B cell (primary cell): ENCODE measurements at regions not wholly inside any gene's neighbourhood (a gene's known extent, or its start where the extent isn't known, plus 50 kb on each side); places are given as distances from the start of the nearest gene placed in this dataset.

Source experiments
- ATAC-seq: fragments of 200-7000 bp; cut with Tn5 transposase; one replicate; pipeline ENCODE4 v1.10.0; 2021; ENCODE audit warnings: low read depth, mild to moderate bottlenecking, moderate number of reproducible peaks, moderate library complexity
- CTCF ChIA-PET: fragments of 350-600 bp; sonication (Branson Sonifier 250); formaldehyde crosslinking; loops from one replicate; lab custom pipeline; 2021; ENCODE audit warnings: antibody characterized with exemption, inconsistent platforms; lab: Charles Lee
- POLR2A ChIA-PET: fragments of 350-600 bp; sonication (Branson Sonifier 250); formaldehyde crosslinking; loops from one replicate; lab custom pipeline; 2021; ENCODE audit warnings: antibody characterized with exemption; lab: Charles Lee
- DNase-seq: peaks from one replicate; pipeline ENCODE4 v3.0.0; 2013
- H2AFZ ChIP-seq: 2 replicates; pipeline ENCODE4 v1.6.1; 2012; ENCODE audit warnings: mild to moderate bottlenecking, low read depth, low read length; ENCODE audit not compliant: insufficient read depth, poor library complexity, severe bottlenecking
- H3K27ac ChIP-seq, 2 donors: 1 replicate in 1 of 2; 2 replicates in 1 of 2; pipeline ENCODE4 v1.5.1; 2012 to 2013; ENCODE audit warnings: low read length in 2 of 2, mild to moderate bottlenecking in 2 of 2, moderate library complexity in 1 of 2
- H3K27me3 ChIP-seq, 4 experiments: fragments of 200-600 bp in 1 of 4; sonication (generic) in 1 of 4; replicated peaks in 1 of 4; 1 replicate in 2 of 4; 2 replicates in 2 of 4; pipeline versions ENCODE4 v1.6.1 to v1.7.0; 2013 to 2016; ENCODE audit warnings: low read length in 3 of 4, mild to moderate bottlenecking in 2 of 4, mixed read lengths in 1 of 4, moderate library complexity in 1 of 4; ENCODE audit not compliant: insufficient read depth in 4 of 4, control insufficient read depth in 3 of 4; ENCODE audit errors: control extremely low read depth in 1 of 4
- H3K36me3 ChIP-seq, 2 experiments: replicated peaks in 1 of 2; 1 replicate in 1 of 2; 2 replicates in 1 of 2; pipeline versions ENCODE4 v1.6.1 to v1.7.1; 2013; ENCODE audit warnings: low read length in 1 of 2; ENCODE audit not compliant: insufficient read depth in 2 of 2, control insufficient read depth in 1 of 2; ENCODE audit errors: control extremely low read depth in 1 of 2, extremely low read depth in 1 of 2
- H3K4me1 ChIP-seq, 2 donors: fragments of 200-600 bp in 1 of 2; sonication (generic) in 1 of 2; 1 replicate in 1 of 2; 2 replicates in 1 of 2; pipeline versions ENCODE4 v1.5.1 to v1.6.1; 2013 to 2017; ENCODE audit warnings: low read length in 2 of 2; ENCODE audit not compliant: control insufficient read depth in 2 of 2, insufficient read depth in 2 of 2
- H3K4me2 ChIP-seq: replicated peaks from 2 replicates; pipeline ENCODE3; 2012; ENCODE audit warnings: mild to moderate bottlenecking, low read depth, low read length; ENCODE audit not compliant: poor library complexity, severe bottlenecking
- H3K4me3 ChIP-seq, 5 experiments: fragments of 200-600 bp in 1 of 5; sonication (generic) in 1 of 5; 1 replicate in 3 of 5; 2 replicates in 2 of 5; pipeline versions ENCODE4 v1.5.1 to v1.7.0; 2011 to 2016; ENCODE audit warnings: low read length in 4 of 5, mild to moderate bottlenecking in 4 of 5, low read depth in 2 of 5, control low read depth in 1 of 5, moderate library complexity in 1 of 5; ENCODE audit not compliant: insufficient read depth in 1 of 5; ENCODE audit errors: control extremely low read depth in 1 of 5, extremely low read depth in 1 of 5
- H3K79me2 ChIP-seq: fragments of 200-600 bp; sonication (generic); one replicate; pipeline ENCODE4 v1.6.0; 2016; ENCODE audit warnings: low read length; ENCODE audit not compliant: control insufficient read depth, insufficient read depth
- H3K9ac ChIP-seq: fragments of 200-600 bp; sonication (generic); 2 replicates; pipeline ENCODE4 v1.6.1; 2017; ENCODE audit warnings: mild to moderate bottlenecking, low read length, moderate library complexity
- H3K9me3 ChIP-seq, 3 donors: one replicate each; pipeline versions ENCODE4 v1.6.1 to v1.7.1; 2013; ENCODE audit warnings: low read length in 2 of 3; ENCODE audit not compliant: control insufficient read depth in 2 of 3, insufficient read depth in 1 of 3; ENCODE audit errors: control extremely low read depth in 1 of 3
- H4K20me1 ChIP-seq: 2 replicates; pipeline ENCODE4 v1.6.0; 2012; ENCODE audit warnings: mild to moderate bottlenecking, low read length; ENCODE audit not compliant: insufficient read depth, control insufficient read depth, poor library complexity, severe bottlenecking
- H3K27ac Mint-ChIP-seq: one replicate; pipeline ENCODE4 v1.8.0; 2021; ENCODE audit warnings: mixed read lengths
- H3K27me3 Mint-ChIP-seq: one replicate; pipeline ENCODE4 v1.8.0; 2021; ENCODE audit warnings: mixed read lengths
- H3K4me1 Mint-ChIP-seq: one replicate; pipeline ENCODE4 v1.8.0; 2021; ENCODE audit warnings: mixed read lengths
- H3K4me3 Mint-ChIP-seq: one replicate; pipeline ENCODE4 v1.8.0; 2021; ENCODE audit warnings: mixed read lengths
- H3K9me3 Mint-ChIP-seq: one replicate; pipeline ENCODE4 v1.8.0; 2022; ENCODE audit warnings: mixed read lengths; ENCODE audit not compliant: insufficient read depth
- CTCF ChIP-seq: fragments of 200-600 bp; IDR thresholded peaks from one replicate; pipeline ENCODE4 v1.8.0; 2022; ENCODE audit warnings: antibody characterized with exemption, mild to moderate bottlenecking
- EZH2 ChIP-seq: IDR thresholded peaks from 2 replicates; pipeline ENCODE4 v1.6.1; 2012; ENCODE audit warnings: borderline replicate concordance, low read depth, mild to moderate bottlenecking, moderate library complexity, low read length; ENCODE audit not compliant: insufficient read depth, poor library complexity, severe bottlenecking
- WGBS: methylation state at CpG from one replicate; pipeline ENCODE4 v1.1.5; 2013; ENCODE audit warnings: missing lambda C conversion rate; ENCODE audit not compliant: insufficient coverage; 5-methylcytosine and 5-hydroxymethylcytosine counted together
- intact Hi-C: fragments of 100-400 bp; cut with micrococcal nuclease; formaldehyde crosslinking; loops from one replicate; pipeline ENCODE4 v1.10.0; 2022

- no peaks in the 10 kb centered on the region for H3K27me3 Mint-ChIP-seq
- CTCF ChIA-PET = interaction anchor here (0.7 kb wide), 1 partner anchor 23 kb away, joined by 4 read pairs; no protein-coding TSS in a partner anchor
- no CpG with 5 or more reads among the region's 1 CpG for WGBS
- POLR2A ChIA-PET = no interaction called here
- no peak overlapping the region for H3K27ac Mint-ChIP-seq
- no peaks in the 10 kb centered on the region for H3K79me2 ChIP-seq
- no peaks in the 10 kb centered on the region for H3K36me3 ChIP-seq
- H3K4me1 Mint-ChIP-seq = no peaks in the 10 kb centered on the region
- H3K27ac ChIP-seq = no peak overlapping the region
- DNase-seq (no peak), ATAC-seq (no peak)
- no peak overlapping the region for H3K4me2 ChIP-seq
- intact Hi-C loops = no loop called here
- no peaks in the 10 kb centered on the region for H3K4me1 ChIP-seq
- no peak overlapping the region for H3K4me3 ChIP-seq
- H3K27me3 ChIP-seq = no peaks in the 10 kb centered on the region
- H4K20me1 ChIP-seq = no peaks in the 10 kb centered on the region
- no peak overlapping the region for H3K4me3 Mint-ChIP-seq
- peaks cover 0 to 12% (median 0%) of the 10 kb centered on the region in 3 donors for H3K9me3 ChIP-seq
- TF ChIP-seq CTCF = no peak
- no peak for TF ChIP-seq EZH2
- no peak overlapping the region for H2AFZ ChIP-seq
- H3K9me3 Mint-ChIP-seq = peaks cover 2% of the 10 kb centered on the region
- H3K9ac ChIP-seq = no peak overlapping the region
These were observed 81.8 kb downstream of the SPRY2 start for GRCh38 chr13:80259159-80259558.

- ATAC-seq = no peak
- H3K27me3 Mint-ChIP-seq = no peaks in the 10 kb centered on the region
- Histone ChIP-seq H3K4me2 (no peak overlapping the region), H3K27ac (no peak overlapping the region), H3K9me3 (no peaks in the 10 kb centered on the region), H3K27me3 (no peaks in the 10 kb centered on the region), H4K20me1 (no peaks in the 10 kb centered on the region), H3K36me3 (no peaks in the 10 kb centered on the region), H3K79me2 (no peaks in the 10 kb centered on the region), H2AFZ (no peak overlapping the region), H3K9ac (no peak overlapping the region), H3K4me1 (no peaks in the 10 kb centered on the region), H3K4me3 (no peak overlapping the region)
- no peak for DNase-seq
- ChIA-PET POLR2A (no interaction called here), CTCF (no interaction called here)
- H3K27ac Mint-ChIP-seq = no peak overlapping the region
- WGBS = no CpG with 5 or more reads among the region's 7 CpGs
- H3K9me3 Mint-ChIP-seq = no peaks in the 10 kb centered on the region
- H3K4me3 Mint-ChIP-seq = no peak overlapping the region
- no peaks in the 10 kb centered on the region for H3K4me1 Mint-ChIP-seq
- no peak for TF ChIP-seq EZH2
- TF ChIP-seq CTCF = no peak
- intact Hi-C loops = no loop called here
These were observed 84.5 kb downstream of the SPRY2 start for GRCh38 chr13:80256352-80256932.
